Lung (tissue), 11 donors: ENCODE measurements at regions not wholly inside any gene's neighbourhood (a gene's known extent, or its start where the extent isn't known, plus 50 kb on each side); places are given as distances from the start of the nearest gene placed in this dataset.

Experiments used
- ATAC-seq: fragments of 200-7000 bp; cut with Tn5 transposase; one replicate; pipeline ENCODE4 v1.9.1; 2020; ENCODE audit warnings: moderate number of reproducible peaks; ENCODE audit not compliant: insufficient read depth, low FRiP score
- DNase-seq, 3 donors: peaks; one replicate each; pipeline ENCODE4 v3.0.0-alpha.2; 2013 to 2017
- H3K27ac ChIP-seq, 2 donors: one replicate each; pipeline ENCODE4 v1.5.1; 2013; ENCODE audit warnings: mild to moderate bottlenecking in 2 of 2, moderate library complexity in 2 of 2, control low read depth in 1 of 2, inconsistent platforms in 1 of 2, low read depth in 1 of 2, low read length in 1 of 2
- H3K27me3 ChIP-seq, 3 donors: one replicate each; pipeline ENCODE4 v1.5.1; 2013; ENCODE audit warnings: low read length in 2 of 3; ENCODE audit not compliant: control insufficient read depth in 3 of 3, insufficient read depth in 3 of 3
- H3K36me3 ChIP-seq, 4 donors: one replicate each; pipeline ENCODE4 v1.5.1; 2013; ENCODE audit warnings: low read length in 4 of 4, mild to moderate bottlenecking in 1 of 4, moderate library complexity in 1 of 4; ENCODE audit not compliant: control insufficient read depth in 4 of 4, insufficient read depth in 4 of 4
- H3K4me1 ChIP-seq, 5 donors: one replicate each; pipeline ENCODE4 v1.5.1; 2013; ENCODE audit warnings: low read length in 5 of 5, mild to moderate bottlenecking in 2 of 5, moderate library complexity in 1 of 5; ENCODE audit not compliant: control insufficient read depth in 5 of 5, insufficient read depth in 5 of 5
- H3K4me3 ChIP-seq: one replicate; pipeline ENCODE4 v1.5.1; 2013; ENCODE audit warnings: mild to moderate bottlenecking, control low read depth, moderate library complexity
- H3K9ac ChIP-seq, 2 donors: one replicate each; pipeline ENCODE4 v1.5.1; 2013; ENCODE audit warnings: low read length in 2 of 2, control low read depth in 1 of 2; ENCODE audit not compliant: insufficient read depth in 1 of 2
- H3K9me3 ChIP-seq, 4 donors: one replicate each; pipeline ENCODE4 v1.5.1; 2013; ENCODE audit warnings: low read length in 3 of 4, mild to moderate bottlenecking in 1 of 4, moderate library complexity in 1 of 4; ENCODE audit not compliant: control insufficient read depth in 4 of 4, insufficient read depth in 3 of 4
- WGBS, 2 donors: extraction: QIAGEN DNeasy Blood & Tissue Kit; methylation state at CpG; one replicate each; pipeline ENCODE4 v1.1.7; 2013; 5-methylcytosine and 5-hydroxymethylcytosine counted together
- TF ChIP-seq, protein P1 (sequence below): IDR thresholded peaks from 2 replicates; pipeline ENCODE4 v1.5.1; 2012; ENCODE audit warnings: mild to moderate bottlenecking; ENCODE audit errors: control extremely low read depth, extremely low read depth
- donor health status: control.
- donor health status: control.
- donor health status: Bipolar disorder and iron deficiency.
- donor health status: healthy.
- donor health status: DM: yes; HTN: yes; CAD: no.

DNA sequence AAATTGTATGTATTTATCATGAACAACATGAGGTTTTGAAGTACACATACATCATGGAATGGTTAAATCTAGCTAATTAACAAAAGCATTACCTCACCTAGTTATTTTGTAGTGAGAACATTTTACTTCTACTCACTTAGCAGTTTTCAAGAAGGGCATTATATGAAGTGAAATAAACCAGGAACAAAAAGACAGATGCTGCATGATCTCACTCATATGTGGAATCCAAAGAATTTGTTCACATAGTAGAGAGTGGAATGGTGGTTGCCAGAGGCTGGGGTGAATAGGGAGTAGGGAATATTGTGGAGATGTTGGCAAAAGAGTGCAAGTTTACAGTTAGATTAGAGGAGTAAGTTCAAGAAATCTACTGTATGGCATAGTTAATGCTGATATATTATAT, 292.0 kb downstream of the ASXL3 start:
- Histone ChIP-seq H3K4me3 (no peak overlapping the region), H3K9ac (no peak overlapping the region), H3K9me3 (no peaks in the 10 kb centered on the region), H3K36me3 (no peaks in the 10 kb centered on the region), H3K27ac (no peak overlapping the region), H3K27me3 (no peaks in the 10 kb centered on the region), H3K4me1 (peaks cover 0 to 8% (median 0%) of the 10 kb centered on the region in 5 donors)
- DNase-seq (peak in 2 of 3 donors; percentile 12 to 19), ATAC-seq (no peak)
- TF ChIP-seq, protein P1, sequence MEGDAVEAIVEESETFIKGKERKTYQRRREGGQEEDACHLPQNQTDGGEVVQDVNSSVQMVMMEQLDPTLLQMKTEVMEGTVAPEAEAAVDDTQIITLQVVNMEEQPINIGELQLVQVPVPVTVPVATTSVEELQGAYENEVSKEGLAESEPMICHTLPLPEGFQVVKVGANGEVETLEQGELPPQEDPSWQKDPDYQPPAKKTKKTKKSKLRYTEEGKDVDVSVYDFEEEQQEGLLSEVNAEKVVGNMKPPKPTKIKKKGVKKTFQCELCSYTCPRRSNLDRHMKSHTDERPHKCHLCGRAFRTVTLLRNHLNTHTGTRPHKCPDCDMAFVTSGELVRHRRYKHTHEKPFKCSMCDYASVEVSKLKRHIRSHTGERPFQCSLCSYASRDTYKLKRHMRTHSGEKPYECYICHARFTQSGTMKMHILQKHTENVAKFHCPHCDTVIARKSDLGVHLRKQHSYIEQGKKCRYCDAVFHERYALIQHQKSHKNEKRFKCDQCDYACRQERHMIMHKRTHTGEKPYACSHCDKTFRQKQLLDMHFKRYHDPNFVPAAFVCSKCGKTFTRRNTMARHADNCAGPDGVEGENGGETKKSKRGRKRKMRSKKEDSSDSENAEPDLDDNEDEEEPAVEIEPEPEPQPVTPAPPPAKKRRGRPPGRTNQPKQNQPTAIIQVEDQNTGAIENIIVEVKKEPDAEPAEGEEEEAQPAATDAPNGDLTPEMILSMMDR = no peak

DNA sequence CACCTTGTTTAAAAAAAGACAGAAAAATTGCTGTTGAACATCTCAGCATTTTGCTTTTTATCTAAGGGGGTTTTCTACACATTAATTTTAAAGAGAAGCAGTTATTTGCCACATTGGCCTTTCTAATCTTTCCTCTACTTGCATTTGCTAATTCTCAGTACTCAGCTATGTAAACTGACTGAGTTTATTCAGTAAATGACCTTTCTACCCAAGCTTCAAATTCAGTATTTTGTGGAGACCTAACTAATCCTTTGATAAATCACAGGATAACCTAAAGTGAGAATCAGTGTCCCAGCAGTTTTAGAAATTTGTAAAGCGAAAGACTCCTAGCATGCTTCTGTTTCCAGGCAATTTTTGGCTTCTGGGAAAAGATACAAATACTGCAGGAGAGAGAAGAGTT, 288.4 kb downstream of the ASXL3 start:
- TF ChIP-seq, protein P1 = no peak

DNA sequence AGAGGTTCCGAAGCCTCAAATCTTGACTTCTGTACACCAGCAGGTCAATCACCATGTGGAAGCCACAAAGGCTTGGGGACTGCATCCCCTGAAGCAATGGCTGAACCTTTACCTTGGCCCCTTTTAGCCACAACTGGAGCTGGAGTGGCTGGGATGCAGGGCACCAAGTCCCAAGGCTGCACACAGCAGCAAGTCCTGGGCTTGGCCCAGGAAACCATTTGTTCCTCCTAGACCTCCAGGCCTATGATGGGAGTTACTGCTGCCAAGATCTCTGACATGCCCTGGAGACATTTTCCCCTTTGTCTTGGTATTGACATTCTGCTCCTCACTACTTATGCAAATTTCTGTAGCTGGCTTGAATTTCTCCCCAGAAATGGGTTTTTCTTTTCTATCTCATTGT, 285.9 kb downstream of the ASXL3 start:
- WGBS, 2 donors = 97 to 100% methylated on average over 1 of the region's 1 CpG
- no peaks in the 10 kb centered on the region for H3K27me3 ChIP-seq

More for the DNA sequence above, 288.4 kb downstream of the ASXL3 start:
- Histone ChIP-seq H3K4me1 (peaks cover 0 to 8% (median 0%) of the 10 kb centered on the region in 5 donors), H3K27me3 (no peaks in the 10 kb centered on the region), H3K36me3 (no peaks in the 10 kb centered on the region), H3K9ac (no peak overlapping the region), H3K9me3 (peaks cover 0 to 8% (median 3%) of the 10 kb centered on the region in 4 donors), H3K4me3 (no peak overlapping the region), H3K27ac (no peak overlapping the region)
- ATAC-seq = no peak
- no peak for DNase-seq
- WGBS, 2 donors = 82 to 84% methylated on average over 1 of the region's 1 CpG

DNA sequence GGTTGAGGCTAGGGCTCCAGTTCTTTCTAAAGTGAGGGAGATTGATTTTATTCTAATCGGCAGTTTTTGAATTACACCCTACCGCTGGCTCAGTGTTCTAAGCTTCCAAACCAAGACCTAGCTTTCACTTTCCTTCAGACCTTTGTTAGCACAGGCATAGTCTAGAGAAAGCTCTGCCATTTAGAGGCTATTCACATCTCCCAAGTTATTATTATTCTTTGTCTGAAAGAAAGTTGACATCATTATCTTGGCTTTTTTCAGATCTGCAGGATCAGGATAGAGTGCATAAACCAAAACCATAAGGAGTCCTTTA, 276.8 kb downstream of the ASXL3 start:
- no peak overlapping the region for H3K9ac ChIP-seq
- WGBS, 2 donors = 97 to 99% methylated on average over 2 of the region's 2 CpGs

More for the DNA sequence above, 285.9 kb downstream of the ASXL3 start:
- no peak overlapping the region for H3K4me3 ChIP-seq
- no peaks in the 10 kb centered on the region for H3K36me3 ChIP-seq
- H3K9me3 ChIP-seq = peaks cover 0 to 8% (median 3%) of the 10 kb centered on the region in 4 donors
- TF ChIP-seq, protein P1 = no peak
- H3K27ac ChIP-seq = no peak overlapping the region
- ATAC-seq (no peak), DNase-seq (no peak)
- H3K4me1 ChIP-seq = no peaks in the 10 kb centered on the region
- no peak overlapping the region for H3K9ac ChIP-seq

More for the DNA sequence above, 276.8 kb downstream of the ASXL3 start:
- Histone ChIP-seq H3K4me3 (no peak overlapping the region), H3K36me3 (no peaks in the 10 kb centered on the region), H3K9me3 (no peaks in the 10 kb centered on the region), H3K27me3 (no peaks in the 10 kb centered on the region), H3K27ac (no peak overlapping the region), H3K4me1 (no peaks in the 10 kb centered on the region)
- DNase-seq = no peak
- no peak for ATAC-seq
- TF ChIP-seq, protein P1 = no peak
